Activated B cell treated with CpG ODN at 0.5 μM for 24 hours (primary cell): ENCODE measurements at regions not wholly inside any gene's neighbourhood (a gene's known extent, or its start where the extent isn't known, plus 50 kb on each side); places are given as distances from the start of the nearest gene placed in this dataset.

Experiments
- ATAC-seq: fragments of 200-7000 bp; cut with Tn5 transposase; one replicate; pipeline ENCODE4 v1.10.0; 2021; ENCODE audit warnings: low read depth, mild to moderate bottlenecking, moderate library complexity
- CTCF ChIA-PET: fragments of 350-600 bp; sonication (Branson Sonifier 250); formaldehyde crosslinking; loops from one replicate; lab custom pipeline; 2021; ENCODE audit warnings: antibody characterized with exemption; lab: Charles Lee
- POLR2A ChIA-PET: fragments of 350-600 bp; sonication (Branson Sonifier 250); formaldehyde crosslinking; loops from one replicate; lab custom pipeline; 2021; ENCODE audit warnings: antibody characterized with exemption; lab: Charles Lee
- DNase-seq: peaks from one replicate; pipeline ENCODE4 v3.0.0; 2022
- H3K27ac Mint-ChIP-seq: one replicate; pipeline ENCODE4 v1.8.0; 2020; ENCODE audit warnings: mixed read lengths
- H3K27me3 Mint-ChIP-seq: one replicate; pipeline ENCODE4 v1.8.0; 2021; ENCODE audit warnings: mixed read lengths
- H3K36me3 Mint-ChIP-seq: one replicate; pipeline ENCODE4 v1.8.0; 2021; ENCODE audit warnings: low read depth, mixed read lengths
- H3K4me1 Mint-ChIP-seq: one replicate; pipeline ENCODE4 v1.8.0; 2021; ENCODE audit warnings: mixed read lengths
- H3K4me3 Mint-ChIP-seq: one replicate; pipeline ENCODE4 v1.8.0; 2020; ENCODE audit warnings: mild to moderate bottlenecking, mixed read lengths
- H3K9me3 Mint-ChIP-seq: one replicate; pipeline ENCODE4 v1.8.0; 2020; ENCODE audit warnings: mixed read lengths
- intact Hi-C: fragments of 100-400 bp; cut with micrococcal nuclease; formaldehyde crosslinking; loops from one replicate; pipeline ENCODE4 v1.15.1; 2024
- TF ChIP-seq, protein P1 (sequence below): fragments of 200-600 bp; IDR thresholded peaks from one replicate; pipeline ENCODE4 v1.8.0; 2022; ENCODE audit warnings: antibody characterized with exemption, mild to moderate bottlenecking

DNA sequence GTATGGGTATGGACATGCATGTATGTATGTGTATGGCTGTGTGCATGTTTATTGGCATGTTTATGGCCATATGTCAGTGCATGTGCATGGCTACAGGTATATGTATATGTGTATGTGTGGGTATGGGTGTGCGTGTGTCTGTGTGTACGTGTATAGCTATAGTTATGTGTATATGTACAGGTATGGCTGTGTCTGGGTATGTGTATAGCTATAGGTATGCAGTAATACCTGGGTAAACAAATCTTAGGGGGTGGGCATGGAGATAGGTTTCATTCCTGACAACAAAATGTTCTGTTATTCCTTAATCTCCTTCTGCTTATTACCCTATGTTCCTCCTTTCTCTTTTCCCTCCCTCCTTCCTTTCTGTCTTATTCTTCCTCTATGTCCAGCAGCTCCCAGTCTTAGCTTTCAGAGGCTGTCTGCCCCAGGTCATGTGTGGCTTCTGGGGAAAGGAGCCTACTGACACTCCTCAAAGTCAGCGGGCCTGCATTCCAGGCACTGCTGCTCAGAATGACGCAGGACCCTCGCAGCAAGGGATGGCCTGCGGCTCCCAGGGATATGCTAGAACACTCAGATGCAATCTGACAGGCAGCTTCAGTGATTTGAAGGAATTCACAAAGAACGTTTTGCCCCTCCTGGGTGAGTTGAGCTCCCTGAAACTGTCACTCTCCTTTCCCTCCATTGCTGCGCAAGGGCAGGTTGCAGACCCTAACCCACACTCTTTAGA lies 139.3 kb upstream of the PHACTR1 start:
- ATAC-seq (no peak), DNase-seq (no peak)
- H3K27ac Mint-ChIP-seq: no peak overlapping the region

DNA sequence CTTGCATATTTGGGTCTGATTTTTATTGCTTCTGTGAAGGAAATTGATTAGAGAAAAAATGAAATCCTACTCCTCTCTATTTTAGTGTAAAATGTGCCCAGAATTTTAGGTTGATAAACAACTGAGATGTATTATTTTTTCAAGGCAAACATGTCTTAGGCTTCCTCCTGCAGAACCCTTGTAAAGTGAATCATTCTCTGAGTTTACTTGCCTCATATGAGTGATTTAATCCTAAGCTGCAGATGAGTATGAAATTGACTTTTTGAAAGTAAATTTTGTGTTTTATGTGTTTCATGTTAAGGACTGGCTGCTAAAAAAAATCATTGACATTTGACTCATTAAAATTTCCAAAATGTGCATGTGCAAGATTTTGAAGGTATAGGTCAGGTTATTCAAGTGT lies 138.5 kb upstream of the PHACTR1 start:
- TF ChIP-seq, protein P1, sequence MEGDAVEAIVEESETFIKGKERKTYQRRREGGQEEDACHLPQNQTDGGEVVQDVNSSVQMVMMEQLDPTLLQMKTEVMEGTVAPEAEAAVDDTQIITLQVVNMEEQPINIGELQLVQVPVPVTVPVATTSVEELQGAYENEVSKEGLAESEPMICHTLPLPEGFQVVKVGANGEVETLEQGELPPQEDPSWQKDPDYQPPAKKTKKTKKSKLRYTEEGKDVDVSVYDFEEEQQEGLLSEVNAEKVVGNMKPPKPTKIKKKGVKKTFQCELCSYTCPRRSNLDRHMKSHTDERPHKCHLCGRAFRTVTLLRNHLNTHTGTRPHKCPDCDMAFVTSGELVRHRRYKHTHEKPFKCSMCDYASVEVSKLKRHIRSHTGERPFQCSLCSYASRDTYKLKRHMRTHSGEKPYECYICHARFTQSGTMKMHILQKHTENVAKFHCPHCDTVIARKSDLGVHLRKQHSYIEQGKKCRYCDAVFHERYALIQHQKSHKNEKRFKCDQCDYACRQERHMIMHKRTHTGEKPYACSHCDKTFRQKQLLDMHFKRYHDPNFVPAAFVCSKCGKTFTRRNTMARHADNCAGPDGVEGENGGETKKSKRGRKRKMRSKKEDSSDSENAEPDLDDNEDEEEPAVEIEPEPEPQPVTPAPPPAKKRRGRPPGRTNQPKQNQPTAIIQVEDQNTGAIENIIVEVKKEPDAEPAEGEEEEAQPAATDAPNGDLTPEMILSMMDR: no peak
- Mint-ChIP-seq H3K9me3 (no peaks in the 10 kb centered on the region), H3K27me3 (no peaks in the 10 kb centered on the region), H3K4me1 (peaks cover 3% of the 10 kb centered on the region), H3K27ac (no peak overlapping the region), H3K36me3 (no peaks in the 10 kb centered on the region), H3K4me3 (no peak overlapping the region)
- CTCF ChIA-PET: no interaction called here
- POLR2A ChIA-PET: no interaction called here
- ATAC-seq: no peak
- intact Hi-C loops: no loop called here
- no peak for DNase-seq

More for the DNA sequence above, 139.3 kb upstream of the PHACTR1 start:
- Mint-ChIP-seq H3K4me1 (no peaks in the 10 kb centered on the region), H3K27me3 (no peaks in the 10 kb centered on the region), H3K4me3 (no peak overlapping the region), H3K9me3 (no peaks in the 10 kb centered on the region), H3K36me3 (no peaks in the 10 kb centered on the region)
- CTCF ChIA-PET: no interaction called here
- intact Hi-C loops: no loop called here
- TF ChIP-seq, protein P1: no peak
- POLR2A ChIA-PET: no interaction called here

DNA sequence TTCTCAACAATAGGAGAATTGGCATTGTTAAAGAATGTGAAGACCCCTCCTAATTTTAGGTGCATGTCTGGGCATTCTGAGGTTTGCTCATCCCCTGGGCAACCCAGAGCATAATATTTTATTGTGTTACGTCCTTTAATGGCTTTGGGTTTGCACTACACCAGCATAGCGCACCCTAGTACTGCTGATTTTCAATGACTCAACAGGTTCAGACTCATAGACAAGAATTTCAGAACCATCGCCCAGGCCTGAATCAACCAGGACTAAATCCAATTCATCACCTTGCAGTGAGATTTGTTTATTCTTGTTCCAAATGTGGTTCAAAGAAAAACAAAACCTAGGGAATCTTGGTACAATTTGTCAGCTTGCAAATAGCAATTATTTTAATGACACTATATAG lies 137.8 kb upstream of the PHACTR1 start:
- H3K9me3 Mint-ChIP-seq: no peaks in the 10 kb centered on the region
- TF ChIP-seq, protein P1: no peak
- peaks cover 3% of the 10 kb centered on the region for H3K4me1 Mint-ChIP-seq
- H3K27ac Mint-ChIP-seq: no peak overlapping the region
- intact Hi-C loops: no loop called here
- ATAC-seq (no peak), DNase-seq (no peak)
- H3K36me3 Mint-ChIP-seq: no peaks in the 10 kb centered on the region
- ChIA-PET POLR2A (no interaction called here), CTCF (no interaction called here)
- no peak overlapping the region for H3K4me3 Mint-ChIP-seq
- H3K27me3 Mint-ChIP-seq: no peaks in the 10 kb centered on the region

DNA sequence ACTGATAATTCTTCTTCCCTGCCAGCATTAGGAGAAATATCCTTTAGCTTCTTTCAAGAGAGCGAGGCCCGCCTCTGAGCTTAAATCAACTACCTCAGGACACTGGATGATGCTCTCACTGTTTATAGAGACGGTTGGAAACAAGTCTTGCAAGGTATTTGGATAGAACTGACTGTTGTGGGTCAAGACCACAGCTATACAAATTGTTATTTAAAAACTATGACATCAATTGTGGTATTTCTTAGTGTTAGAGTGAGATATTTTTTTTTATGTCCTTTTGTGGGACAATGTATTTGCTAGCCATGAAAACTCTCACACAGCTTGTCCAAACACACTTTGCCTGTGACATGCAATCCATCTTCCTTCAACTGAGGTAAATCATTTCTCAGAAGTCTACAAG lies 136.3 kb upstream of the PHACTR1 start:
- Mint-ChIP-seq H3K36me3 (no peaks in the 10 kb centered on the region), H3K9me3 (no peaks in the 10 kb centered on the region), H3K27me3 (peaks cover 3% of the 10 kb centered on the region), H3K4me1 (peaks cover 3% of the 10 kb centered on the region), H3K27ac (no peak overlapping the region), H3K4me3 (no peak overlapping the region)
- POLR2A ChIA-PET: no interaction called here
- ATAC-seq: no peak
- no peak for DNase-seq
- CTCF ChIA-PET: no interaction called here
- TF ChIP-seq, protein P1: no peak
- intact Hi-C loops: no loop called here

DNA sequence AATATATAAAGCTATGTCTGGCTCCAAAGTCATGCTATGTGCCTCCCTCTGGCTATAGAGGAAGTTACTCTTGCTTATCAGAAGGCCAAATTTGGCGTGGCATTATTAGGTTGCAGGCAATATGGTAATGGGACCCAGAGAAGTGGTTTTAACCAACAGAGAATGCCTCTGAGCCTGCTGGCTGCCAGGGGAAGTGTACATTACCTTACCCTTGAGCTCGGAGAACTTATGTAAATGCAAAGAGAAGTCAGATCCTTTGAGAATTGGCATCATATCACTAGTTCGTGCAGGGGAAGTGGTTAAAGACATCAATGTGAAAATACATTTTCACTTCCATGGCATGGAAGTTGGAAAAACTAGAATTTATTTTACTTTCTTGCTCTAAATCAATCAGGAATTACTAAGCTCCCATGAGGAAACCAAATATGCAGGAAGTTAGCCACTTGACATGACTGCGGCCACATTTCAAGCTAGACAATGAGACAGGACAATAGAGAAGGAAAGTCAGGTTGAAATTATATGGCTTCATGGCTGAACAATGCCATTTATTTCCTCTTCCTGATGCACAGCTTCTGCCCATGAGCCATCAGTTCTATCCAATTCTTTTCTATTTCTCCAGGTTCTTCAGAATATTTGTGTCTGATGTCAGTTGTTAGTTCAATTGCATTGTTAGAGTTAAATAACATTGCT lies 134.0 kb upstream of the PHACTR1 start:
- ChIA-PET CTCF (no interaction called here), POLR2A (no interaction called here)
- no peak for DNase-seq
- TF ChIP-seq, protein P1: no peak
- intact Hi-C loops: no loop called here
- no peak for ATAC-seq
- Mint-ChIP-seq H3K4me1 (peaks cover 5% of the 10 kb centered on the region), H3K27me3 (peaks cover 10% of the 10 kb centered on the region), H3K4me3 (no peak overlapping the region), H3K27ac (no peak overlapping the region), H3K9me3 (no peaks in the 10 kb centered on the region), H3K36me3 (no peaks in the 10 kb centered on the region)
